Vagina (tissue), 2 donors: ENCODE measurements at regions not wholly inside any gene's neighbourhood (a gene's known extent, or its start where the extent isn't known, plus 50 kb on each side); places are given as distances from the start of the nearest gene placed in this dataset.

Experiments
- POLR2A ChIP-seq, 2 donors: fragments of 450-650 bp; IDR thresholded peaks; one replicate each; pipeline ENCODE4 v1.6.1; 2017; ENCODE audit warnings: antibody characterized with exemption in 2 of 2, mild to moderate bottlenecking in 2 of 2, moderate library complexity in 2 of 2
- POLR2AphosphoS5 ChIP-seq, 2 donors: sonication (generic); formaldehyde crosslinking; IDR thresholded peaks; one replicate each; pipeline ENCODE4 v1.9.0; 2017; ENCODE audit warnings: antibody characterized with exemption in 2 of 2, mild to moderate bottlenecking in 2 of 2, low read depth in 1 of 2; ENCODE audit not compliant: insufficient read depth in 1 of 2
- TF ChIP-seq, protein P1 (sequence below), 3 experiments: fragments of 450-650 bp in 2 of 3; fragments of 200-600 bp in 1 of 3; sonication (generic) in 1 of 3; IDR thresholded peaks; one replicate each; pipeline ENCODE4 v1.5.1; 2017 to 2019; ENCODE audit warnings: antibody characterized with exemption in 3 of 3, mild to moderate bottlenecking in 2 of 3, moderate library complexity in 2 of 3

GRCh38 chr3:178096955-178097354 is 439.3 kb upstream of the KCNMB2 start:
- TF ChIP-seq, protein P1, sequence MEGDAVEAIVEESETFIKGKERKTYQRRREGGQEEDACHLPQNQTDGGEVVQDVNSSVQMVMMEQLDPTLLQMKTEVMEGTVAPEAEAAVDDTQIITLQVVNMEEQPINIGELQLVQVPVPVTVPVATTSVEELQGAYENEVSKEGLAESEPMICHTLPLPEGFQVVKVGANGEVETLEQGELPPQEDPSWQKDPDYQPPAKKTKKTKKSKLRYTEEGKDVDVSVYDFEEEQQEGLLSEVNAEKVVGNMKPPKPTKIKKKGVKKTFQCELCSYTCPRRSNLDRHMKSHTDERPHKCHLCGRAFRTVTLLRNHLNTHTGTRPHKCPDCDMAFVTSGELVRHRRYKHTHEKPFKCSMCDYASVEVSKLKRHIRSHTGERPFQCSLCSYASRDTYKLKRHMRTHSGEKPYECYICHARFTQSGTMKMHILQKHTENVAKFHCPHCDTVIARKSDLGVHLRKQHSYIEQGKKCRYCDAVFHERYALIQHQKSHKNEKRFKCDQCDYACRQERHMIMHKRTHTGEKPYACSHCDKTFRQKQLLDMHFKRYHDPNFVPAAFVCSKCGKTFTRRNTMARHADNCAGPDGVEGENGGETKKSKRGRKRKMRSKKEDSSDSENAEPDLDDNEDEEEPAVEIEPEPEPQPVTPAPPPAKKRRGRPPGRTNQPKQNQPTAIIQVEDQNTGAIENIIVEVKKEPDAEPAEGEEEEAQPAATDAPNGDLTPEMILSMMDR (IDR thresholded peaks at IDR 0.05) = no peak
- TF ChIP-seq POLR2A (IDR thresholded peaks at IDR 0.05) = no peak
- TF ChIP-seq POLR2AphosphoS5 (IDR thresholded peaks at IDR 0.05; ENCODE audit: insufficient read depth in 1 of 2, low read depth in 1 of 2) = no peak
